HG03175 (cell line): ENCODE measurements at regions not wholly inside any gene's neighbourhood (a gene's known extent, or its start where the extent isn't known, plus 50 kb on each side); places are given as distances from the start of the nearest gene placed in this dataset.
"Not testable (repeated sequence)": the region's sequence is repeated elsewhere in the genome, so short reads cannot be mapped to it uniquely, and the experiment has no call there.

Experiments
- ATAC-seq: cut with Tn5 transposase; IDR thresholded peaks from one replicate; pipeline ENCODE4 v1.9.1; 2021; ENCODE audit warnings: mild to moderate bottlenecking, moderate library complexity; ENCODE audit not compliant: unreplicated experiment

GRCh38 chr1:25171013-25171412 is 61.3 kb downstream of the SYF2 start:
- ATAC-seq: not testable (repeated sequence)

GRCh38 chr1:25170439-25170838 is 61.9 kb downstream of the SYF2 start:
- no peak for ATAC-seq

- no peak for ATAC-seq
Measured at GRCh38 chr1:25169610-25170009, 62.7 kb downstream of the SYF2 start.

- ATAC-seq: no peak
Measured at GRCh38 chr1:25169168-25169567, 63.1 kb downstream of the SYF2 start.

- ATAC-seq: no peak
Measured at GRCh38 chr1:25168193-25169071, 63.9 kb downstream of the SYF2 start.

GRCh38 chr1:25167269-25168192 is 64.8 kb downstream of the SYF2 start:
- no peak for ATAC-seq

GRCh38 chr1:25166847-25167246 is 65.5 kb downstream of the SYF2 start:
- no peak for ATAC-seq

GRCh38 chr1:25163986-25164385 is 68.3 kb downstream of the SYF2 start:
- no peak for ATAC-seq

- no peak for ATAC-seq
Measured at GRCh38 chr1:25161981-25162380, 70.3 kb downstream of the SYF2 start.

GRCh38 chr1:25157846-25158245 is 74.5 kb downstream of the SYF2 start:
- ATAC-seq: no peak

GRCh38 chr1:25150985-25151495 is 81.3 kb downstream of the SYF2 start:
- ATAC-seq: no peak

- ATAC-seq: no peak
Measured at GRCh38 chr1:25148673-25149300, 83.5 kb downstream of the SYF2 start.

GRCh38 chr1:25146451-25146855 is 85.8 kb downstream of the SYF2 start:
- ATAC-seq: no peak

GRCh38 chr1:25145775-25146393 is 86.4 kb downstream of the SYF2 start:
- no peak for ATAC-seq

- ATAC-seq: no peak
Measured at GRCh38 chr1:25140073-25140797, 92.1 kb downstream of the SYF2 start.

GRCh38 chr1:25137521-25138395 is 94.5 kb downstream of the SYF2 start:
- ATAC-seq: no peak

GRCh38 chr1:25137106-25137505 is 95.2 kb downstream of the SYF2 start:
- ATAC-seq: no peak

GRCh38 chr1:25135909-25136308 is 96.4 kb downstream of the SYF2 start:
- ATAC-seq: no peak
